Testis (tissue), 2 donors: ENCODE measurements at regions not wholly inside any gene's neighbourhood (a gene's known extent, or its start where the extent isn't known, plus 50 kb on each side); places are given as distances from the start of the nearest gene placed in this dataset.

Experiments used
- POLR2A ChIP-seq: fragments of 450-650 bp; IDR thresholded peaks from one replicate; pipeline ENCODE4 v1.6.1; 2017; ENCODE audit warnings: antibody characterized with exemption, mild to moderate bottlenecking, moderate library complexity
- TF ChIP-seq, protein P1 (sequence below), 3 experiments: fragments of 450-650 bp in 2 of 3; fragments of 200-600 bp in 1 of 3; sonication (generic) in 1 of 3; IDR thresholded peaks; one replicate each; pipeline ENCODE4 v1.5.1; 2016 to 2019; ENCODE audit warnings: antibody characterized with exemption in 3 of 3, mild to moderate bottlenecking in 2 of 3, moderate library complexity in 1 of 3

DNA sequence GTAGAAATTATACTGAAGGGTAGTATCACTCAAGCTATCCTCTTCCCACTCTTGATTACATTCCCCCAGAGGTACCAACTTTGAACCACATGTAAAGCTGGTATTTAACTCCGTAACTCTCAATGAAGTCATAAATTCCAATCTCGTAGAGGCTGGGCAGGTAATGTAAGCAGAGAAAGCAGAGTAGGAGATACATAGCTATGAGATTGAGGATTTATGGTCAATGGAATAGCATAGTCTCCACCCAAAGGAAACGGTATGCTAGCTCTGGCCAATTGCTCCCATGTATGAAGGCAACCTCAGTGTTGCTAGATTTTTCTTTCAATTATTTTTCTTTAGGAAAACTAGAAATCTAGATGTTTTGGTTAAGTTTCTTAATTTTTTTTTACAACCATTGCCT, 163.1 kb upstream of the NRIP1 start:
- no peak for TF ChIP-seq POLR2A
- TF ChIP-seq, protein P1, sequence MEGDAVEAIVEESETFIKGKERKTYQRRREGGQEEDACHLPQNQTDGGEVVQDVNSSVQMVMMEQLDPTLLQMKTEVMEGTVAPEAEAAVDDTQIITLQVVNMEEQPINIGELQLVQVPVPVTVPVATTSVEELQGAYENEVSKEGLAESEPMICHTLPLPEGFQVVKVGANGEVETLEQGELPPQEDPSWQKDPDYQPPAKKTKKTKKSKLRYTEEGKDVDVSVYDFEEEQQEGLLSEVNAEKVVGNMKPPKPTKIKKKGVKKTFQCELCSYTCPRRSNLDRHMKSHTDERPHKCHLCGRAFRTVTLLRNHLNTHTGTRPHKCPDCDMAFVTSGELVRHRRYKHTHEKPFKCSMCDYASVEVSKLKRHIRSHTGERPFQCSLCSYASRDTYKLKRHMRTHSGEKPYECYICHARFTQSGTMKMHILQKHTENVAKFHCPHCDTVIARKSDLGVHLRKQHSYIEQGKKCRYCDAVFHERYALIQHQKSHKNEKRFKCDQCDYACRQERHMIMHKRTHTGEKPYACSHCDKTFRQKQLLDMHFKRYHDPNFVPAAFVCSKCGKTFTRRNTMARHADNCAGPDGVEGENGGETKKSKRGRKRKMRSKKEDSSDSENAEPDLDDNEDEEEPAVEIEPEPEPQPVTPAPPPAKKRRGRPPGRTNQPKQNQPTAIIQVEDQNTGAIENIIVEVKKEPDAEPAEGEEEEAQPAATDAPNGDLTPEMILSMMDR (IDR thresholded peaks at IDR 0.05), result no peak
